Motor neuron (in vitro differentiated cells): ENCODE measurements at regions not wholly inside any gene's neighbourhood (a gene's known extent, or its start where the extent isn't known, plus 50 kb on each side); places are given as distances from the start of the nearest gene placed in this dataset.
A peak's percentile ranks its signal among the peaks of the same experiment; 100 is the strongest.

ENCODE experiments used
- ATAC-seq, 8 experiments: fragments of 200-7000 bp; cut with Tn5 transposase; replicated peaks in 6 of 8; 2 replicates each; pipeline ENCODE4 v1.8.0; 2021; ENCODE audit warnings: mild to moderate bottlenecking in 8 of 8, moderate library complexity in 8 of 8
- H3K27ac ChIP-seq, 2 donors: fragments of 250-450 bp; sonication (Bioruptor Pico); 2 replicates each; pipeline ENCODE4 v1.9.0; 2021; ENCODE audit warnings: antibody characterized with exemption in 2 of 2, mild to moderate bottlenecking in 2 of 2, moderate library complexity in 1 of 2
- H3K4me1 ChIP-seq, 2 donors: fragments of 250-450 bp; sonication (Bioruptor Pico); replicated peaks in 1 of 2; 2 replicates each; pipeline ENCODE4 v1.6.1; 2021; ENCODE audit warnings: antibody characterized with exemption in 2 of 2, mild to moderate bottlenecking in 2 of 2, moderate library complexity in 1 of 2
- H3K4me3 ChIP-seq, 5 donors: fragments of 250-450 bp; sonication (Bioruptor Pico); 2 replicates each; pipeline ENCODE4 v1.9.0; 2021; ENCODE audit warnings: antibody characterized with exemption in 5 of 5, mild to moderate bottlenecking in 5 of 5, moderate library complexity in 4 of 5
- WGBS, 10 experiments: fragments of 450-650 bp; shearing (Covaris generic); methylation state at CpG; one replicate each; pipeline ENCODE4 v1.0.0; 2022; 5-methylcytosine and 5-hydroxymethylcytosine counted together
- in situ Hi-C, 9 experiments: fragments of 400-800 bp; cut with MboI; loops; one replicate each; pipeline ENCODE4 v1.15.0; 2021; ENCODE audit warnings: low sequenced_read_pairs in 9 of 9, low pct_unique_long_range_greater_than_20kb in 2 of 9; ENCODE audit not compliant: unreplicated experiment in 9 of 9

- Histone ChIP-seq H3K27ac (no peak overlapping the region), H3K4me1 (peaks cover 11 to 13% of the 10 kb centered on the region in 2 donors), H3K4me3 (no peak overlapping the region)
- no peak for ATAC-seq
- in situ Hi-C loops = no loop called here
- 14 to 100% (median 87%) methylated on average over 1 to 4 of the region's 4 CpGs; no CpG with 5 or more reads in 1 of the 10 experiments for WGBS, 10 experiments
These were observed 410.4 kb downstream of the PMP22 start for GRCh38 chr17:14854691-14855090.

GRCh38 chr17:14845591-14846281, 419.4 kb downstream of the PMP22 start:
- no peak overlapping the region for H3K4me3 ChIP-seq
- no peak overlapping the region for H3K27ac ChIP-seq
- peak in 3 of 8 experiments; percentile 91 to 94 (median 92) for ATAC-seq
- in situ Hi-C loops = no loop called here
- WGBS, 10 experiments = 0 to 93% (median 83%) methylated on average over 1 to 6 of the region's 8 CpGs
- H3K4me1 ChIP-seq = peaks cover 2 to 13% of the 10 kb centered on the region in 2 donors

GRCh38 chr17:14843086-14843795, 421.9 kb downstream of the PMP22 start:
- ATAC-seq = no peak
- Histone ChIP-seq H3K27ac (no peak overlapping the region), H3K4me3 (no peak overlapping the region), H3K4me1 (peaks cover 2 to 13% of the 10 kb centered on the region in 2 donors)
- WGBS, 10 experiments = 45 to 100% (median 87%) methylated on average over 3 to 7 of the region's 8 CpGs; no CpG with 5 or more reads in 2 of the 10 experiments
- in situ Hi-C loops = no loop called here

GRCh38 chr17:14840616-14841231, 424.4 kb downstream of the PMP22 start:
- 7 to 100% (median 88%) methylated on average over 2 to 3 of the region's 3 CpGs; no CpG with 5 or more reads in 1 of the 10 experiments for WGBS, 10 experiments
- ATAC-seq = no peak
- in situ Hi-C loops = no loop called here
- Histone ChIP-seq H3K4me3 (no peak overlapping the region), H3K4me1 (peaks cover 0 to 2% of the 10 kb centered on the region in 2 donors), H3K27ac (no peak overlapping the region)

GRCh38 chr17:14838567-14838966, 426.6 kb downstream of the PMP22 start:
- WGBS, 10 experiments = 40 to 100% (median 60%) methylated on average over 1 of the region's 1 CpG; no CpG with 5 or more reads in 6 of the 10 experiments
- Histone ChIP-seq H3K27ac (no peak overlapping the region), H3K4me3 (no peak overlapping the region), H3K4me1 (no peaks in the 10 kb centered on the region)
- ATAC-seq = no peak
- in situ Hi-C loops = no loop called here

GRCh38 chr17:14833201-14833785, 431.8 kb downstream of the PMP22 start:
- WGBS, 10 experiments = 4 to 100% (median 77%) methylated on average over 1 to 6 of the region's 6 CpGs; no CpG with 5 or more reads in 1 of the 10 experiments
- peaks cover 0 to 2% of the 10 kb centered on the region in 2 donors for H3K4me1 ChIP-seq
- H3K27ac ChIP-seq = no peak overlapping the region
- no peak for ATAC-seq
- in situ Hi-C loops = no loop called here
- H3K4me3 ChIP-seq = no peak overlapping the region

- in situ Hi-C loops = no loop called here
- no peak overlapping the region for H3K4me3 ChIP-seq
- ATAC-seq = peak in 1 of 8 experiments; percentile 48
- H3K27ac ChIP-seq = no peak overlapping the region
- WGBS, 10 experiments = 8 to 50% (median 35%) methylated on average over 1 to 2 of the region's 2 CpGs; no CpG with 5 or more reads in 2 of the 10 experiments
- H3K4me1 ChIP-seq = peaks cover 14 to 17% of the 10 kb centered on the region in 2 donors
These were observed 433.6 kb downstream of the PMP22 start for GRCh38 chr17:14831491-14831890.

GRCh38 chr17:14827396-14827919, 437.7 kb downstream of the PMP22 start:
- no peak overlapping the region for H3K27ac ChIP-seq
- peak in 2 of 8 experiments; percentile 54 to 58 for ATAC-seq
- no peak overlapping the region for H3K4me3 ChIP-seq
- 17 to 100% (median 42%) methylated on average over 1 to 6 of the region's 6 CpGs; no CpG with 5 or more reads in 1 of the 10 experiments for WGBS, 10 experiments
- in situ Hi-C loops = no loop called here
- H3K4me1 ChIP-seq = peaks cover 19 to 20% of the 10 kb centered on the region in 2 donors

- ATAC-seq = peak in 7 of 8 experiments; percentile 20 to 95 (median 61)
- in situ Hi-C loops = no loop called here
- WGBS, 10 experiments = 0 to 60% (median 11%) methylated on average over 1 to 3 of the region's 3 CpGs; no CpG with 5 or more reads in 5 of the 10 experiments
- H3K27ac ChIP-seq = no peak overlapping the region
- no peak overlapping the region for H3K4me3 ChIP-seq
- H3K4me1 ChIP-seq = peaks cover 19 to 20% of the 10 kb centered on the region in 2 donors
These were observed 438.8 kb downstream of the PMP22 start for GRCh38 chr17:14826358-14826757.

- WGBS, 10 experiments = 0 to 100% (median 62%) methylated on average over 1 of the region's 1 CpG; no CpG with 5 or more reads in 2 of the 10 experiments
- no peaks in the 10 kb centered on the region for H3K4me1 ChIP-seq
- no peak overlapping the region for H3K27ac ChIP-seq
- ATAC-seq = no peak
- in situ Hi-C loops = loop anchor here in 1 of 9 experiments (25.0 kb wide), 1 partner anchor 106 kb away; no protein-coding TSS in a partner anchor
- no peak overlapping the region for H3K4me3 ChIP-seq
These were observed 446.7 kb downstream of the PMP22 start for GRCh38 chr17:14818469-14818868.

- 80 to 96% (median 95%) methylated on average over 3 to 6 of the region's 6 CpGs for WGBS, 10 experiments
- H3K4me1 ChIP-seq = no peaks in the 10 kb centered on the region
- in situ Hi-C loops = loop anchor here in 1 of 9 experiments (25.0 kb wide), 1 partner anchor 103 kb away; no protein-coding TSS in a partner anchor
- H3K27ac ChIP-seq = no peak overlapping the region
- no peak overlapping the region for H3K4me3 ChIP-seq
- ATAC-seq = no peak
These were observed 450.0 kb downstream of the PMP22 start for GRCh38 chr17:14815079-14815478.

GRCh38 chr17:14813649-14814370, 451.3 kb downstream of the PMP22 start:
- in situ Hi-C loops = loop anchor here in 1 of 9 experiments (25.0 kb wide), 1 partner anchor 102 kb away; no protein-coding TSS in a partner anchor
- Histone ChIP-seq H3K27ac (no peak overlapping the region), H3K4me1 (no peaks in the 10 kb centered on the region), H3K4me3 (no peak overlapping the region)
- WGBS, 10 experiments = 45 to 94% (median 90%) methylated on average over 2 to 11 of the region's 18 CpGs
- ATAC-seq = no peak
